Heart left ventricle (tissue), 13 donors: ENCODE measurements at regions not wholly inside any gene's neighbourhood (a gene's known extent, or its start where the extent isn't known, plus 50 kb on each side); places are given as distances from the start of the nearest gene placed in this dataset.

Experiments
- POLR2A ChIP-seq, 2 donors: fragments of 450-650 bp; IDR thresholded peaks; one replicate each; pipeline ENCODE4 v1.6.1; 2017; ENCODE audit warnings: antibody characterized with exemption in 2 of 2, mild to moderate bottlenecking in 2 of 2, moderate library complexity in 2 of 2
- TF ChIP-seq, protein P1 (sequence below), 12 donors: fragments of 200-600 bp; sonication (generic) in 4 of 12; IDR thresholded peaks; one replicate each; pipeline versions ENCODE4 v1.5.0 to v1.8.0; 2018 to 2022; ENCODE audit warnings: antibody characterized with exemption in 12 of 12, mild to moderate bottlenecking in 5 of 12
- donor health status: ischemic (EF 13 %, LVEDD 7.1; RV severe dilation, severe dysfunction).
- donor health status: DM: no; HTN: yes; CAD: no.
- donor health status: DM: no; HTN: no; CAD: no.
- donor health status: ischemic (EF 25% LVEDD 6.9; RV normal size, moderate dysfunction).
- donor health status: ischemic (EF 25% LVEDD 5.7; RV mildly dilated, moderate dysfunction).
- donor health status: ischemic (EF 35%, LVEDD 5.7; RV mildly dilated, moderate dysfunction).
- donor health status: nonischemic (EF 11% LVEDD 7.7; RV severe dilation, severe dysfunction).
- donor health status: DM: yes; HTN: yes; CAD: no.
- donor health status: PGD.
- donor health status: ischemic (EF 29% LVEDD 5.4; RV normal size, mild dysfunction).
- donor health status: nonischemic (EF 23%, LVEDD 6.1; RV moderate dilation, normal function).

DNA sequence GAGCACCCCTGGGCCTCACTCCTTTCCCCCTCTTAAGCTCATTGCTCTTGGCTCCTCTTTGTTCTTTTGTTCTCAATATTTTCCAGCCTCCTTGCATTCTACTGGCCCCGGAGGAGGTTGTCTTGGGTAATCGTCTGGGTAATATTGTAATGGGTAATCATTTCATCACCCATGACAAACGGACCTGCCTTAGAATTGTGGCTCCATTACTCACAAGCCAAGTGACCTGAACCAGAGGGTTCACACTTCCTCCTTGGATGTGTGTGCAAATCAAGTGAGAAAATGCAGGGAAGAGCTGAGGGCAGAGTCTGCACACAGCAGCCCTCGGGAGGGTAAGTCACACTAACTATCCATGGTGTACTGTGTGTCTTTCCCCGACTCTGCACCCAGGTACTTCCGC lies 305.0 kb downstream of the BUD13 start:
- TF ChIP-seq, protein P1, sequence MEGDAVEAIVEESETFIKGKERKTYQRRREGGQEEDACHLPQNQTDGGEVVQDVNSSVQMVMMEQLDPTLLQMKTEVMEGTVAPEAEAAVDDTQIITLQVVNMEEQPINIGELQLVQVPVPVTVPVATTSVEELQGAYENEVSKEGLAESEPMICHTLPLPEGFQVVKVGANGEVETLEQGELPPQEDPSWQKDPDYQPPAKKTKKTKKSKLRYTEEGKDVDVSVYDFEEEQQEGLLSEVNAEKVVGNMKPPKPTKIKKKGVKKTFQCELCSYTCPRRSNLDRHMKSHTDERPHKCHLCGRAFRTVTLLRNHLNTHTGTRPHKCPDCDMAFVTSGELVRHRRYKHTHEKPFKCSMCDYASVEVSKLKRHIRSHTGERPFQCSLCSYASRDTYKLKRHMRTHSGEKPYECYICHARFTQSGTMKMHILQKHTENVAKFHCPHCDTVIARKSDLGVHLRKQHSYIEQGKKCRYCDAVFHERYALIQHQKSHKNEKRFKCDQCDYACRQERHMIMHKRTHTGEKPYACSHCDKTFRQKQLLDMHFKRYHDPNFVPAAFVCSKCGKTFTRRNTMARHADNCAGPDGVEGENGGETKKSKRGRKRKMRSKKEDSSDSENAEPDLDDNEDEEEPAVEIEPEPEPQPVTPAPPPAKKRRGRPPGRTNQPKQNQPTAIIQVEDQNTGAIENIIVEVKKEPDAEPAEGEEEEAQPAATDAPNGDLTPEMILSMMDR (IDR thresholded peaks at IDR 0.05) = no peak
- no peak for TF ChIP-seq POLR2A (IDR thresholded peaks at IDR 0.05)
